ENCODE measurements at regions not wholly inside any gene's neighbourhood (a gene's known extent, or its start where the extent isn't known, plus 50 kb on each side); places are given as distances from the start of the nearest gene placed in this dataset.
"Not testable (repeated sequence)": the region's sequence is repeated elsewhere in the genome, so short reads cannot be mapped to it uniquely, and the experiment has no call there.

- DNase-seq (ENCODE audit: low read depth) = no peak
Measured at GRCh38 chr4:110848787-110849186, 225.9 kb upstream of the PITX2 start.

GRCh38 chr4:110849461-110849860 is 226.6 kb upstream of the PITX2 start:
- no peak for DNase-seq (ENCODE audit: low read depth)

- no peak for DNase-seq (ENCODE audit: low read depth)
Measured at GRCh38 chr4:110850461-110851442, 227.9 kb upstream of the PITX2 start.

GRCh38 chr4:110851989-110852388 is 229.1 kb upstream of the PITX2 start:
- DNase-seq (ENCODE audit: low read depth) = no peak

- DNase-seq (ENCODE audit: low read depth) = no peak
Measured at GRCh38 chr4:110852793-110853192, 229.9 kb upstream of the PITX2 start.

GRCh38 chr4:110853242-110853641 is 230.4 kb upstream of the PITX2 start:
- no peak for DNase-seq (ENCODE audit: low read depth)

- DNase-seq (ENCODE audit: low read depth) = peak; percentile 44
Measured at GRCh38 chr4:110854021-110854678, 231.3 kb upstream of the PITX2 start.

- no peak for DNase-seq (ENCODE audit: low read depth)
Measured at GRCh38 chr4:110860125-110860524, 237.2 kb upstream of the PITX2 start.

- no peak for DNase-seq (ENCODE audit: low read depth)
Measured at GRCh38 chr4:110860901-110861300, 238.0 kb upstream of the PITX2 start.

GRCh38 chr4:110865611-110866259 is 242.9 kb upstream of the PITX2 start:
- DNase-seq (ENCODE audit: low read depth) = peak; percentile 67

- no peak for DNase-seq (ENCODE audit: low read depth)
Measured at GRCh38 chr4:110867251-110867960, 244.5 kb upstream of the PITX2 start.

GRCh38 chr4:110867981-110868720 is 245.3 kb upstream of the PITX2 start:
- DNase-seq (ENCODE audit: low read depth) = no peak

- peak; percentile 62 for DNase-seq (ENCODE audit: low read depth)
Measured at GRCh38 chr4:110869114-110869513, 246.2 kb upstream of the PITX2 start.

- no peak for DNase-seq (ENCODE audit: low read depth)
Measured at GRCh38 chr4:110869862-110870572, 247.1 kb upstream of the PITX2 start.

- DNase-seq (ENCODE audit: low read depth) = not testable (repeated sequence)
Measured at GRCh38 chr4:110876214-110876613, 253.3 kb upstream of the PITX2 start.

GRCh38 chr4:110876866-110877265 is 254.0 kb upstream of the PITX2 start:
- no peak for DNase-seq (ENCODE audit: low read depth)

- DNase-seq (ENCODE audit: low read depth) = no peak
Measured at GRCh38 chr4:110877778-110878370, 255.0 kb upstream of the PITX2 start.

- DNase-seq (ENCODE audit: low read depth) = no peak
Measured at GRCh38 chr4:110878413-110878812, 255.5 kb upstream of the PITX2 start.

GRCh38 chr4:110878956-110879355 is 256.1 kb upstream of the PITX2 start:
- no peak for DNase-seq (ENCODE audit: low read depth)

GRCh38 chr4:110886270-110886669 is 263.4 kb upstream of the PITX2 start:
- DNase-seq (ENCODE audit: low read depth) = no peak
